ENCODE measurements at regions not wholly inside any gene's neighbourhood (a gene's known extent, or its start where the extent isn't known, plus 50 kb on each side); places are given as distances from the start of the nearest gene placed in this dataset.

DNA sequence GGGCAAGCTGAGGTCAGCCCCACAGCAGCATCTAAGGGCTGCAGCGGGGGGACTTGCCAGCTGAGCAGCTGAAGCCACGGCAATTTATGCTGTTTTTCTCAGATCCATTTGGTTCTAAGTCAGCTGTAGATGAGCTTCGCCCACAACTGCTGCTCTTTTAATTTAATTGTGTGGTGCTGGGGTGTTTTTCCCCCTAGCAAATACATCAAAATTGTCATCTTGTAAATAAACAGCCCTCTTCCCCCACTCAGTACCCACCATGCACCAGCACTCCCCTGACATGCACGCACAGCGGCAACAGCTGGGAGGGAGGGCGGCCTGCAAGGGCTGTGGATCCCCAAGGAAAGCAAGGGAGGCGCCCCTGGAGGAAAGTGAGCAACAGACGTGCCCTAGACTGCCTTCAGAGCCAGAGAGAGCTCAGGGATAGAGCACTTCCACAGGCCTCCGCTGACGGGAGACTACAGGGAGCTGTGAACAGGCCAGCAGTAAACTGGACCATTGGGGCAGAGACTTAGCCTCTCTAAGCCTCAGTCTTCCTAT is 149.5 kb downstream of the TMEM132E start:
- peaks cover 6% of the 10 kb centered on the region for H3K27me3 Mint-ChIP-seq (ENCODE audit: insufficient read depth, low read depth, poor library complexity)
- no peaks in the 10 kb centered on the region for H3K36me3 ChIP-seq (ENCODE audit: insufficient read depth)
- H4K20me1 ChIP-seq (replicated peaks; ENCODE audit: insufficient read depth), result no peaks in the 10 kb centered on the region
- no peak overlapping the region for H3K4me2 ChIP-seq
- DNase-seq (ENCODE audit: low spot score) (peak; percentile 58), ATAC-seq (peak; percentile 94)
- no peak overlapping the region for H3K27ac Mint-ChIP-seq
- no peaks in the 10 kb centered on the region for H3K27me3 ChIP-seq (ENCODE audit: insufficient read depth)
- TF ChIP-seq EZH2phosphoT487 (IDR thresholded peaks at IDR 0.05; ENCODE audit: unreplicated experiment) (no peak), JUNB (IDR thresholded peaks at IDR 0.05; ENCODE audit: unreplicated experiment) (no peak), ETS1 (IDR thresholded peaks at IDR 0.05) (no peak), EZH2 (IDR thresholded peaks at IDR 0.05; ENCODE audit: low read depth, unreplicated experiment) (no peak), CREB1 (CRISPR knock-in tag; IDR thresholded peaks at IDR 0.05; ENCODE audit: low read depth) (no peak), POLR2AphosphoS5 (IDR thresholded peaks at IDR 0.05; ENCODE audit: low read depth) (no peak), NANOG (IDR thresholded peaks at IDR 0.05; ENCODE audit: borderline replicate concordance) (no peak), STAT1 (IDR thresholded peaks at IDR 0.05; ENCODE audit: unreplicated experiment) (no peak), ZNF331 (CRISPR knock-in tag; IDR thresholded peaks at IDR 0.05; ENCODE audit: low read depth) (no peak), ZNF114 (CRISPR knock-in tag; IDR thresholded peaks at IDR 0.05) (no peak)
- TF ChIP-seq, protein P1, sequence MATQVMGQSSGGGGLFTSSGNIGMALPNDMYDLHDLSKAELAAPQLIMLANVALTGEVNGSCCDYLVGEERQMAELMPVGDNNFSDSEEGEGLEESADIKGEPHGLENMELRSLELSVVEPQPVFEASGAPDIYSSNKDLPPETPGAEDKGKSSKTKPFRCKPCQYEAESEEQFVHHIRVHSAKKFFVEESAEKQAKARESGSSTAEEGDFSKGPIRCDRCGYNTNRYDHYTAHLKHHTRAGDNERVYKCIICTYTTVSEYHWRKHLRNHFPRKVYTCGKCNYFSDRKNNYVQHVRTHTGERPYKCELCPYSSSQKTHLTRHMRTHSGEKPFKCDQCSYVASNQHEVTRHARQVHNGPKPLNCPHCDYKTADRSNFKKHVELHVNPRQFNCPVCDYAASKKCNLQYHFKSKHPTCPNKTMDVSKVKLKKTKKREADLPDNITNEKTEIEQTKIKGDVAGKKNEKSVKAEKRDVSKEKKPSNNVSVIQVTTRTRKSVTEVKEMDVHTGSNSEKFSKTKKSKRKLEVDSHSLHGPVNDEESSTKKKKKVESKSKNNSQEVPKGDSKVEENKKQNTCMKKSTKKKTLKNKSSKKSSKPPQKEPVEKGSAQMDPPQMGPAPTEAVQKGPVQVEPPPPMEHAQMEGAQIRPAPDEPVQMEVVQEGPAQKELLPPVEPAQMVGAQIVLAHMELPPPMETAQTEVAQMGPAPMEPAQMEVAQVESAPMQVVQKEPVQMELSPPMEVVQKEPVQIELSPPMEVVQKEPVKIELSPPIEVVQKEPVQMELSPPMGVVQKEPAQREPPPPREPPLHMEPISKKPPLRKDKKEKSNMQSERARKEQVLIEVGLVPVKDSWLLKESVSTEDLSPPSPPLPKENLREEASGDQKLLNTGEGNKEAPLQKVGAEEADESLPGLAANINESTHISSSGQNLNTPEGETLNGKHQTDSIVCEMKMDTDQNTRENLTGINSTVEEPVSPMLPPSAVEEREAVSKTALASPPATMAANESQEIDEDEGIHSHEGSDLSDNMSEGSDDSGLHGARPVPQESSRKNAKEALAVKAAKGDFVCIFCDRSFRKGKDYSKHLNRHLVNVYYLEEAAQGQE (IDR thresholded peaks at IDR 0.05; ENCODE audit: unreplicated experiment), result no peak
- TF ChIP-seq, protein P2, sequence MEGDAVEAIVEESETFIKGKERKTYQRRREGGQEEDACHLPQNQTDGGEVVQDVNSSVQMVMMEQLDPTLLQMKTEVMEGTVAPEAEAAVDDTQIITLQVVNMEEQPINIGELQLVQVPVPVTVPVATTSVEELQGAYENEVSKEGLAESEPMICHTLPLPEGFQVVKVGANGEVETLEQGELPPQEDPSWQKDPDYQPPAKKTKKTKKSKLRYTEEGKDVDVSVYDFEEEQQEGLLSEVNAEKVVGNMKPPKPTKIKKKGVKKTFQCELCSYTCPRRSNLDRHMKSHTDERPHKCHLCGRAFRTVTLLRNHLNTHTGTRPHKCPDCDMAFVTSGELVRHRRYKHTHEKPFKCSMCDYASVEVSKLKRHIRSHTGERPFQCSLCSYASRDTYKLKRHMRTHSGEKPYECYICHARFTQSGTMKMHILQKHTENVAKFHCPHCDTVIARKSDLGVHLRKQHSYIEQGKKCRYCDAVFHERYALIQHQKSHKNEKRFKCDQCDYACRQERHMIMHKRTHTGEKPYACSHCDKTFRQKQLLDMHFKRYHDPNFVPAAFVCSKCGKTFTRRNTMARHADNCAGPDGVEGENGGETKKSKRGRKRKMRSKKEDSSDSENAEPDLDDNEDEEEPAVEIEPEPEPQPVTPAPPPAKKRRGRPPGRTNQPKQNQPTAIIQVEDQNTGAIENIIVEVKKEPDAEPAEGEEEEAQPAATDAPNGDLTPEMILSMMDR (conservative IDR thresholded peaks at IDR 0.05; ENCODE audit: low read depth in 2 of 2), result no peak
- TF ChIP-seq, protein P3, sequence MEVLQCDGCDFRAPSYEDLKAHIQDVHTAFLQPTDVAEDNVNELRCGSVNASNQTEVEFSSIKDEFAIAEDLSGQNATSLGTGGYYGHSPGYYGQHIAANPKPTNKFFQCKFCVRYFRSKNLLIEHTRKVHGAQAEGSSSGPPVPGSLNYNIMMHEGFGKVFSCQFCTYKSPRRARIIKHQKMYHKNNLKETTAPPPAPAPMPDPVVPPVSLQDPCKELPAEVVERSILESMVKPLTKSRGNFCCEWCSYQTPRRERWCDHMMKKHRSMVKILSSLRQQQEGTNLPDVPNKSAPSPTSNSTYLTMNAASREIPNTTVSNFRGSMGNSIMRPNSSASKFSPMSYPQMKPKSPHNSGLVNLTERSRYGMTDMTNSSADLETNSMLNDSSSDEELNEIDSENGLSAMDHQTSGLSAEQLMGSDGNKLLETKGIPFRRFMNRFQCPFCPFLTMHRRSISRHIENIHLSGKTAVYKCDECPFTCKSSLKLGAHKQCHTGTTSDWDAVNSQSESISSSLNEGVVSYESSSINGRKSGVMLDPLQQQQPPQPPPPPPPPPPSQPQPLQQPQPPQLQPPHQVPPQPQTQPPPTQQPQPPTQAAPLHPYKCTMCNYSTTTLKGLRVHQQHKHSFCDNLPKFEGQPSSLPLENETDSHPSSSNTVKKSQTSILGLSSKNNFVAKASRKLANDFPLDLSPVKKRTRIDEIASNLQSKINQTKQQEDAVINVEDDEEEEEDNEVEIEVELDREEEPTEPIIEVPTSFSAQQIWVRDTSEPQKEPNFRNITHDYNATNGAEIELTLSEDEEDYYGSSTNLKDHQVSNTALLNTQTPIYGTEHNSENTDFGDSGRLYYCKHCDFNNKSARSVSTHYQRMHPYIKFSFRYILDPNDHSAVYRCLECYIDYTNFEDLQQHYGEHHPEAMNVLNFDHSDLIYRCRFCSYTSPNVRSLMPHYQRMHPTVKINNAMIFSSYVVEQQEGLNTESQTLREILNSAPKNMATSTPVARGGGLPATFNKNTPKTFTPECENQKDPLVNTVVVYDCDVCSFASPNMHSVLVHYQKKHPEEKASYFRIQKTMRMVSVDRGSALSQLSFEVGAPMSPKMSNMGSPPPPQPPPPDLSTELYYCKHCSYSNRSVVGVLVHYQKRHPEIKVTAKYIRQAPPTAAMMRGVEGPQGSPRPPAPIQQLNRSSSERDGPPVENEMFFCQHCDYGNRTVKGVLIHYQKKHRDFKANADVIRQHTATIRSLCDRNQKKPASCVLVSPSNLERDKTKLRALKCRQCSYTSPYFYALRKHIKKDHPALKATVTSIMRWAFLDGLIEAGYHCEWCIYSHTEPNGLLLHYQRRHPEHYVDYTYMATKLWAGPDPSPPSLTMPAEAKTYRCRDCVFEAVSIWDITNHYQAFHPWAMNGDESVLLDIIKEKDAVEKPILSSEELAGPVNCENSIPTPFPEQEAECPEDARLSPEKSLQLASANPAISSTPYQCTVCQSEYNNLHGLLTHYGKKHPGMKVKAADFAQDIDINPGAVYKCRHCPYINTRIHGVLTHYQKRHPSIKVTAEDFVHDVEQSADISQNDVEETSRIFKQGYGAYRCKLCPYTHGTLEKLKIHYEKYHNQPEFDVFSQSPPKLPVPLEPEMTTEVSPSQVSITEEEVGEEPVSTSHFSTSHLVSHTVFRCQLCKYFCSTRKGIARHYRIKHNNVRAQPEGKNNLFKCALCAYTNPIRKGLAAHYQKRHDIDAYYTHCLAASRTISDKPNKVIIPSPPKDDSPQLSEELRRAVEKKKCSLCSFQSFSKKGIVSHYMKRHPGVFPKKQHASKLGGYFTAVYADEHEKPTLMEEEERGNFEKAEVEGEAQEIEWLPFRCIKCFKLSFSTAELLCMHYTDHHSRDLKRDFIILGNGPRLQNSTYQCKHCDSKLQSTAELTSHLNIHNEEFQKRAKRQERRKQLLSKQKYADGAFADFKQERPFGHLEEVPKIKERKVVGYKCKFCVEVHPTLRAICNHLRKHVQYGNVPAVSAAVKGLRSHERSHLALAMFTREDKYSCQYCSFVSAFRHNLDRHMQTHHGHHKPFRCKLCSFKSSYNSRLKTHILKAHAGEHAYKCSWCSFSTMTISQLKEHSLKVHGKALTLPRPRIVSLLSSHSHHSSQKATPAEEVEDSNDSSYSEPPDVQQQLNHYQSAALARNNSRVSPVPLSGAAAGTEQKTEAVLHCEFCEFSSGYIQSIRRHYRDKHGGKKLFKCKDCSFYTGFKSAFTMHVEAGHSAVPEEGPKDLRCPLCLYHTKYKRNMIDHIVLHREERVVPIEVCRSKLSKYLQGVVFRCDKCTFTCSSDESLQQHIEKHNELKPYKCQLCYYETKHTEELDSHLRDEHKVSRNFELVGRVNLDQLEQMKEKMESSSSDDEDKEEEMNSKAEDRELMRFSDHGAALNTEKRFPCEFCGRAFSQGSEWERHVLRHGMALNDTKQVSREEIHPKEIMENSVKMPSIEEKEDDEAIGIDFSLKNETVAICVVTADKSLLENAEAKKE (CRISPR knock-in tag; IDR thresholded peaks at IDR 0.05), result no peak
- H3K4me3 Mint-ChIP-seq, result no peak overlapping the region; the same call in 2 of the 3 replicates
- H2AFZ ChIP-seq, result peak overlapping the region; percentile 66; the same call in 1 of the 2 replicates
- peaks cover 8% of the 10 kb centered on the region; the same call in 2 of the 3 replicates for H3K4me1 Mint-ChIP-seq
- H3K36me3 Mint-ChIP-seq (ENCODE audit: low read depth), result no peaks in the 10 kb centered on the region; the same call in 1 of the 3 replicates
- peaks cover 5% of the 10 kb centered on the region; the same call in 2 of the 3 replicates for H3K9me3 Mint-ChIP-seq
- H3K9me2 ChIP-seq (ENCODE audit: insufficient read depth), result 0 out of 2 replicates have a peak, but pooled peaks cover 4% of the 10 kb centered on the region
- H3F3A ChIP-seq (replicated peaks; ENCODE audit: low read depth), result no peaks in the 10 kb centered on the region
- no peak overlapping the region for H3K4me3 ChIP-seq
- no peak overlapping the region for H3K27ac ChIP-seq (ENCODE audit: low read depth)
- no peaks in the 10 kb centered on the region for H3K4me1 ChIP-seq (ENCODE audit: insufficient read depth)
- H3K79me2 ChIP-seq (replicated peaks; ENCODE audit: insufficient read depth), result no peaks in the 10 kb centered on the region
